GM19328 (cell line): ENCODE measurements at regions not wholly inside any gene's neighbourhood (a gene's known extent, or its start where the extent isn't known, plus 50 kb on each side); places are given as distances from the start of the nearest gene placed in this dataset.
"Not testable (repeated sequence)": the region's sequence is repeated elsewhere in the genome, so short reads cannot be mapped to it uniquely, and the experiment has no call there.

ENCODE experiments used
- ATAC-seq: cut with Tn5 transposase; IDR thresholded peaks from one replicate; pipeline ENCODE4 v1.9.1; 2021; ENCODE audit warnings: mild to moderate bottlenecking, moderate library complexity; ENCODE audit not compliant: unreplicated experiment

DNA sequence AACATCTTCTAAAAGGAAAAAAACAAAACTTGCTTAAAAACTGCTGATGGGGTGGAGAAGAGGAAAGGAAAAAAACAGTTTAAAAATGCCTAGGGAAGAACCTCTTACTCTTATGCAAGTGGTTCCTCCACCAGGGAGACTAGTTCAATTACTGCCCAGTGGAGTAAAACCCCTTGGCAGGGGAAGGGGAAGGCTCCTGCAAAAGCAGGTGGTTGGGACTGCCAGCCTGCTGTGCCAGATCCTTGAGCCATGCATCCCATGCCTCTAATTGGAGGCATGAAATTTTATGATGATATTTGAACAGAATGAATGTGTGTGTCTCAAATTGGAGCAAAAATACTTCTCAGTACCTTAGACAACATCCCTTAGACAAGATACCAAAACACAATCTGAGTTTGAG, 118.8 kb downstream of the FSCB start:
- ATAC-seq: no peak

GRCh38 chr14:44385906-44386305, 121.2 kb downstream of the FSCB start:
- no peak for ATAC-seq

DNA sequence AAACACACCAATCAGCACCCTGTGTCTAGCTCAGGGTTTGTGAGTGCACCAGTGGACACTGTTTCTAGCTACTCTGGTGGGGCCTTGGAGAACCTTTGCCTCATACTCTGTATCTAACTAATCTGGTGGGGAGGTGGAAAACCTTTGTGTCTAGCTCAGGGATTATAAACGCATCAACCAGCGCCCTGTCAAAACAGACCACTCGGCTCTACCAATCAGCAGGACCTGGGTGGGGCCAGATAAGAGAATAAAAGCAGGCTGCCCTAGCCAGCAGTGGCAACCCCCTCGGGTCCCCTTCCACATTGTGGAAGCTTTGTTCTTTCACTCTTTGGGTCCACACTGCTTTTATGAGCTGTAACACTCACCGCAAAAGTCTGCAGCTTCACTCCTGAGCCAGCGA, 121.8 kb downstream of the FSCB start:
- not testable (repeated sequence) for ATAC-seq

DNA sequence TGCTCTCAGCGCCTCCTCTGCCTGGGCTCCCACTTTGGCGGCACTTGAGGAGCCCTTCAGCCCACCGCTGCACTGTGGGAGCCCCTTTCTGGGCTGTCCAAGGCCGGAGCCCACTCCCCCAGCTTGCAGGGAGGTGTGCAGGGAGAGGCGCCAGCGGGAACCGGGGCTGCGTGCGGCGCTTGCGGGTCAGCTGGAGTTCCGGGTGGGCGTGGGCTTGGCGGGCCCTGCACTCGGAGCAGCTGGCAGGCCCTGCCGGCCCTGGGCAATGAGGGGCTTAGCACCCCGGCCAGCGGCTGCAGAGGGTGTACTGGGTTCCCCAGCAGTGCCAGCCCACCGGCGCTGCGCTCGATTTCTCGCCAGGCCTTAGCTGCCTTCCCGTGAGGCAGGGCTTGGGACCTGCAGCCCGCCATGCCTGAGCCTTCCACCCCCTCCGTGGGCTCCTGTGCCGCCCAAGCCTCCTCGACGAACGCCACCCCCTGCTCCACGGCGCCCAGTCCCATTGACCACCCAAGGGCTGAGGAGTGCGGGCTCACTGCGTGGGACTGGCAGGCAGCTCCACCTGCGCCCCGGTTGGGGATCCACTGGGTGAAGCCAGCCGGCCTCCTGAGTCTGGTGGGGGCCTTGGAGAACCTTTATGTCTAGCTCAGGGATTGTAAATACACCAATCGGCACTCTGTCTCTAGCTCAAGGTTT, 122.3 kb downstream of the FSCB start:
- ATAC-seq: not testable (repeated sequence)

DNA sequence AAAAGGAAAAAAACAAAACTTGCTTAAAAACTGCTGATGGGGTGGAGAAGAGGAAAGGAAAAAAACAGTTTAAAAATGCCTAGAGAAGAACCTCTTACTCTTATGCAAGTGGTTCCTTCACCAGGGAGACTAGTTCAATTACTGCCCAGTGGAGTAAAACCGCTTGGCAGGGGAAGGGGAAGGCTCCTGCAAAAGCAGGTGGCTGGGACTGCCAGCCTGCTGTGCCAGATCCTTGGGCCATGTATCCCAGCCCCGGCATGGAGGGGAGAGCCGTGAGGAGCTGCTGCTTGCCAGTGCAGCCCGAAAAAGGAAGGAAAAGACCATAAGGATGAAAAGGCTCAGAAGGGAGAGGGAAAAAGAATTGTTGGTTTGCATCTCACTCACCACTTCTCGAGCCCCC, 123.0 kb downstream of the FSCB start:
- no peak for ATAC-seq

GRCh38 chr14:44383636-44384035, 123.4 kb downstream of the FSCB start:
- no peak for ATAC-seq

GRCh38 chr14:44379292-44379977, 127.6 kb downstream of the FSCB start:
- ATAC-seq: no peak

- ATAC-seq: no peak
These were observed 132.2 kb downstream of the FSCB start for GRCh38 chr14:44374906-44375305.

DNA sequence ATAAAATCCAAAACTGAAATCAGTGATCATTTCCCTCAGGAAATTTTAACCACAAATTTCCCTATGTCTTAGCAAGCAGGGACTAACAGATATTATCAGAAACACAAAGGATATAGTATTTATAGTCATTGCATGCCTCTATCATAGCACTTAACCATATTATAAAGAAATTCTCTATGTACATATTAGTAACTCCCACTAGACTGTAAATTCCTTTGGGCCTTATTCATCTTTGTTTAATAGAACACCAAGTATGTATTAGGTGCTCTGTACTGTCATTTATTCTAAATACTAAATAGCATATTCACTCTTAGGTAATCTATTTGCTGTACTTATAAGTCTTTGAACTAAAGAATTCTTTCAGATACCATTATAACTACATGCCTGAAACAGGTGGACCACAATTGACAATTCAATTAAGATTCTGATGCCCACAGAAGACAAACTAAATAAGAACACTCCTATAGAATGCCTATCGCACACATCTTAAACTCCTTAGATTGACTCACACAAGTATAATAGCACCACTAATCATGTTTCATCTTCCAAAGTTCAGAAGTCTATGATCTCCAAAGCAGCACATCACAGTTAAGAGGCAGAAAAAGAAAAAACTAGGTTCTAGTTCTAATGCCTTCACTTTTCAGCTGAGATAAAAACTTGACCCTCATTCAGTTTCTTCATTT, 134.1 kb downstream of the FSCB start:
- ATAC-seq: no peak

- ATAC-seq: no peak
These were observed 134.9 kb downstream of the FSCB start for GRCh38 chr14:44372231-44372630.

DNA sequence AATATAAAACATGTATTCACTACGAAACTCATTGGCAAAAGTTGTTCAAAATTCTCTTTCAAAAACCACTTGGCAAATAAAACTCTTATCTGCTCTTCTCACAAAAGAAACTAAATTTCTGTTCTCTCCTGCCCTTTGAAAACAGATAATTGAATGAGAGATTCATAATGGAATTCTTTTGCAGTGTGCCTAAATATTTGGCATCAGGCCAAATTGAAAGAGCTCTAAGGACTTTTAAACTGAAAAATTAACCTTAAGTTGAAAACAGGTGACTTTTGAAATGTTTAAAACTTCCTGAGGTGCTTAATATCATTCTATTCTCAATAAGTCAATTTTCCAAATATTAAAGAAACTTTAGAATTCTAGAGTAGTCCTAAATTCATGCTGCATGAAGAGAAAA, 136.4 kb downstream of the FSCB start:
- ATAC-seq: no peak

DNA sequence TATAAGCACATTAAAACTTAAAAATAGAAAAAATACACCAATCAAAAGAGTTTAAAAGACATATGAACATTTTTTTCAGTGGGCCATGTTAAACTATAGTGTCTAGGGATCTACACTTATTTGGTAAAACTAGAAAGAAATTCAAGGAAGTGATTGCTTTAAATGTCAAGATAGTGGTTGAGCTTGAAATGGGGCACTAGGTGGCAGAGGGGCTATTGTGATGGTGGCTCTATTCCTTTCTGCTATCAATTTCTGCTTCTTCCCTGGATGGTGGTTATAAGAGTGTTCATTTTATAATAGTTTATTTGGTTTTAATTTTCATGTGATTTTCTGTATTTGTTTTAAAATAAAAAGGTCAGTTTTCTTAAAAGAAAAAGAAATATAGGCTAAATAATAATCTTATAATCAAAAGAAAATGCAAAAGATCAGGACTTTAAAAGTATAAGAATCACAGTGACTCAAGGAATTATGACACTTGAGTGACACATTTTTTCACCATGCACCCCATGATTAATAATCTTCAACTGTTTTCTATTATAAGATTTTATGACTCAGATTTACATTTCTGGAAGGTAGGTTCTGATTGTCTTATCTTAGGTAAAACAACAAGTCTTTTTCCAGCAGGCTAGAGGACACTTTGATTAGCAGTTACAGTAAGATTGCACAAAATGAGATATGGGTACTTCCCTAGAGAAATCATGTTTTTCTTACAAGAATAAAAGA, 137.5 kb downstream of the FSCB start:
- ATAC-seq: no peak

DNA sequence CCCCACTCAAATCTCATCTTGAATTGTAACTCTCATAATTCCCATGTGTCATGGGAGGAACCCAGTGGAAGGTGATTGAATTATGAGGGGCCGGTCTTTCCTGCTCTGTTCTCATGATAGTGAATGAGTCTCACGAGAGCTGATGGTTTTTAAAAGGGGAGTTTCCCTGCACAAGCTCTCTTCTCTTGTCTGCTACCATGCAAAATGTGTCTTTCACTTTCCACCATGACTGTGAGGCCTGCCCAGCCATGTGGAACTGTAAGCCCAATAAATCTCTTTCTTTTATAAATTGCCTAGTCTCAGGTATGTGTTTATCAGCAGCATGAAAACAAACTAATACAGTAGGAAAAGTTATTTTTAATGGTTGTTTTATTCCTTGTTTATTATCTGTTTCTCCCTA, 146.0 kb downstream of the FSCB start:
- no peak for ATAC-seq

GRCh38 chr14:44353805-44354204, 153.3 kb downstream of the FSCB start:
- no peak for ATAC-seq

DNA sequence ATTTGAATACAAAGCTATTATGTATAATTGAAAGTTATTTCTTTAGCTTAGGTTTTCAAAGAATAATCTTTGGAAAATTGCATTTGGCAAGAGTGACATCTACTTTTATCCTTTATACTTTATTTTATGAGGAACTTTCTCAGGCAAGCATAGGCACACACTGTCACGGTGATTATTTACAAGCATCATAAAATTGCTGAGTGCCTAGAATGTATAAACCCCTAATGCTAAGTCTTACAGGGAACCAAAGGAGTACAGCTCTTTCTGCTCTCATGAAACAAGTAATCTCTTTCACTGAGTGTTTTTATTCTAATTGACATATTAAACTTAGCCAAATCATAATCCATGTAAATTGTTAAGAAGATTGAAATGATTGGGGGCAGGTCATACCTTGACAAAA, 154.9 kb downstream of the FSCB start:
- ATAC-seq: no peak

DNA sequence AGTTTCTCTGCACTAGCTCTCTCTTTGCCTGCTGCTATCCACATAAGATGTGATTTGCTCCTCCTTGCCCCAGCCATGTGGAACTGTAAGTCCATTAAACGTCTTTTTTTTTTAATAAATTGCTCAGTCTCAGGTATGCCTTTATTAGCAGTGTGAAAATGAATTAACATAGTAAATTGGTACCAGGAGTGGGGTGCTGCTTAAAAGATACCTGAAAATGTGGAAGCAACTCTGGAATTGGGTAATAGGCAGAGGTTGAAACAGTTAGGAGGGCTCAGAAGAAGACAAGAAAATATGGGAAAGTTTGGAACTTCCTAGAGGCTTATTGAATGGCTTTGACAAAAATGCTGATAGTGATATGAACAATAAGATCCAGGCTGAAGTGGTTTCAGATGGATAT, 159.8 kb downstream of the FSCB start:
- ATAC-seq: no peak

- no peak for ATAC-seq
These were observed 166.0 kb downstream of the FSCB start for GRCh38 chr14:44341116-44341515.

DNA sequence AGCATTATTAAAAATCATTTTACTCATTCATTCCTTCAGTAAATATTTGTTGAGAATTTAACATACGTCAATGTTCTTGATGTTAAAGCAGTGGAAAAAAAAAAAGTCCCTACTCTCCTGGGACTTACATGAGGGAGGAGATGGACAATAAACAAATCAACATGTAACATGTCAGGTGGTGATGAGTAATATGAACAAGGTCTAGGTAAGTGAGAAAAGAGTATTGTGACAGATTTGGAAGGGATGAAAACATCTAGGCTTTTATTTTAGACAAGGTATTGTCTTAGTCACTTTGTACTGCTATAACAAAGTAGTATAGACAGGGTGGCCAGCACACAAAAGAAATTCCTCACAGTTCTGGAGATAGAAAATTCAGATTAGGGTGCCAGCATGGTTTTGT, 167.2 kb downstream of the FSCB start:
- ATAC-seq: no peak

DNA sequence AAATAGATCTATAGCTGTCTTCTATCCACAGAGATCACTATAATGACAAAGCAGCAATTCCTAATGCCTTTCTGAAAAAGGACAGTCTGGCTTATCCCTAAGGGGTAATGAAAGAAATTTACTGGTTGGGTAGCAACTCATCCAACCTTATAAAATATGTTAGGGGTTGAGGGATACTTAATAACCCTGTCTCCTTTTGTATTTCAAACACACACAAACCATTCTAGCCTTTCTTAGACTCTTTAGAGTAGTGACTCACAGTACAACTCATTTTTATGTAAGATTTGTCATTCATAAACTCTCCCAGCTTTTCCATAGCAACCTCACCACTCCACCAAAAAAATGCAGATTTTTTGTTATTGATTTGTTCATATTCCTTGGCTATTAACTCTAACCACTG, 167.9 kb downstream of the FSCB start:
- ATAC-seq: no peak

GRCh38 chr14:44317441-44317746, 189.7 kb downstream of the FSCB start:
- ATAC-seq: no peak

GRCh38 chr14:44316647-44317440, 190.2 kb downstream of the FSCB start:
- no peak for ATAC-seq
